SK-N-SH (cell line): ENCODE measurements at regions not wholly inside any gene's neighbourhood (a gene's known extent, or its start where the extent isn't known, plus 50 kb on each side); places are given as distances from the start of the nearest gene placed in this dataset.

Experiments used
- CTCF ChIA-PET: fragments of 300-600, 350-600 bp; formaldehyde crosslinking; extraction: SDS; loops from one replicate; lab custom pipeline; 2021; lab: Yijun Ruan, JAX
- POLR2A ChIA-PET: fragments of 350-600 bp; sonication (Branson Sonifier 250); formaldehyde crosslinking; extraction: SDS; loops from one replicate; lab custom pipeline; 2020; ENCODE audit warnings: antibody characterized with exemption, inconsistent platforms; lab: Yijun Ruan, JAX
- DNase-seq: peaks from one replicate; pipeline ENCODE4 v3.0.0; 2012
- H2AFZ ChIP-seq: fragments of 200-600 bp; sonication (generic); 2 replicates; pipeline ENCODE4 v1.8.1; 2016; ENCODE audit warnings: antibody characterized with exemption, mild to moderate bottlenecking, low read depth
- H3F3A ChIP-seq: fragments of 200-600 bp; sonication (generic); replicated peaks from 2 replicates; pipeline ENCODE3; 2016; ENCODE audit warnings: antibody characterized with exemption, mild to moderate bottlenecking; ENCODE audit not compliant: insufficient read depth
- H3K27ac ChIP-seq, 2 experiments: fragments of 200-500 bp in 1 of 2; fragments of 200-600 bp in 1 of 2; sonication (Bioruptor generic) in 1 of 2; sonication (generic), shearing (Covaris generic) in 1 of 2; 2 replicates each; pipeline versions ENCODE4 v1.5.1 to v1.6.1; 2014 to 2016; ENCODE audit warnings: low read depth in 2 of 2, inconsistent platforms in 1 of 2, low read length in 1 of 2, mild to moderate bottlenecking in 1 of 2, mixed read lengths in 1 of 2
- H3K27me3 ChIP-seq: fragments of 200-600 bp; sonication (generic), shearing (Covaris generic); 2 replicates; pipeline ENCODE4 v1.6.1; 2016; ENCODE audit warnings: mixed run types; ENCODE audit not compliant: insufficient read depth
- H3K36me3 ChIP-seq, 2 experiments: fragments of 200-500 bp in 1 of 2; fragments of 200-600 bp in 1 of 2; sonication (Bioruptor generic) in 1 of 2; sonication (generic) in 1 of 2; replicated peaks in 1 of 2; 2 replicates each; pipeline versions ENCODE3 to v1.5.1; 2014 to 2016; ENCODE audit warnings: low read length in 1 of 2, mild to moderate bottlenecking in 1 of 2; ENCODE audit not compliant: insufficient read depth in 2 of 2, control insufficient read depth in 1 of 2
- H3K4me1 ChIP-seq, 2 experiments: fragments of 200-500 bp in 1 of 2; fragments of 200-600 bp in 1 of 2; sonication (Bioruptor generic) in 1 of 2; sonication (generic), shearing (Covaris generic) in 1 of 2; 2 replicates each; pipeline versions ENCODE4 v1.5.1 to v1.6.1; 2014 to 2016; ENCODE audit warnings: low read depth in 1 of 2, low read length in 1 of 2, mixed run types in 1 of 2; ENCODE audit not compliant: insufficient read depth in 2 of 2, control insufficient read depth in 1 of 2
- H3K4me2 ChIP-seq: fragments of 200-600 bp; sonication (generic), shearing (Covaris generic); 2 replicates; pipeline ENCODE4 v1.6.1; 2017; ENCODE audit warnings: mixed run types
- H3K4me3 ChIP-seq, 2 experiments: fragments of 200-500 bp in 1 of 2; fragments of 200-600 bp in 1 of 2; sonication (Bioruptor generic) in 1 of 2; sonication (generic), shearing (Covaris generic) in 1 of 2; 2 replicates each; pipeline versions ENCODE4 v1.5.1 to v1.8.1; 2014 to 2016; ENCODE audit warnings: low read depth in 2 of 2, inconsistent platforms in 1 of 2, low read length in 1 of 2, mild to moderate bottlenecking in 1 of 2, mixed read lengths in 1 of 2, moderate library complexity in 1 of 2
- H3K79me2 ChIP-seq: fragments of 200-600 bp; sonication (generic); 2 replicates; pipeline ENCODE4 v1.8.1; 2017; ENCODE audit warnings: mild to moderate bottlenecking; ENCODE audit not compliant: insufficient read depth
- H3K9ac ChIP-seq: fragments of 200-600 bp; sonication (generic); 2 replicates; pipeline ENCODE4 v1.6.1; 2017; ENCODE audit warnings: mixed run types
- H3K9me2 ChIP-seq: fragments of 200-600 bp; sonication (generic); 2 replicates; pipeline ENCODE4 v1.6.1; 2017; ENCODE audit warnings: mixed run types
- H3K9me3 ChIP-seq: fragments of 200-600 bp; sonication (generic); 2 replicates; pipeline ENCODE4 v1.6.1; 2017; ENCODE audit warnings: mixed run types, mild to moderate bottlenecking, moderate library complexity
- H4K20me1 ChIP-seq: fragments of 200-600 bp; sonication (generic); 2 replicates; pipeline ENCODE4 v1.6.1; 2017; ENCODE audit warnings: mild to moderate bottlenecking, mixed run types; ENCODE audit not compliant: insufficient read depth
- EP300 ChIP-seq, 2 experiments: IDR thresholded peaks; 2 replicates each; pipeline versions ENCODE4 v1.4.0 to v1.6.1; 2012; ENCODE audit warnings: borderline replicate concordance in 1 of 2, low read depth in 1 of 2, low read length in 1 of 2
- EZH2phosphoT487 ChIP-seq: fragments of 200-600 bp; sonication (generic); IDR thresholded peaks from 2 replicates; pipeline ENCODE4 v1.6.1; 2017; ENCODE audit warnings: low read depth, mixed run types, mild to moderate bottlenecking, antibody characterized with exemption, moderate library complexity, borderline replicate concordance
- FOXM1 ChIP-seq: IDR thresholded peaks from 2 replicates; pipeline ENCODE4 v1.4.0; 2012; ENCODE audit warnings: low read depth, mild to moderate bottlenecking
- MEF2A ChIP-seq: IDR thresholded peaks from 2 replicates; pipeline ENCODE4 v1.4.0; 2012; ENCODE audit warnings: low read depth, borderline replicate concordance
- MXI1 ChIP-seq: IDR thresholded peaks from 2 replicates; pipeline ENCODE4 v1.6.1; 2012; ENCODE audit warnings: mild to moderate bottlenecking, low read depth, low read length, improper control_type of control experiment
- NFIC ChIP-seq: IDR thresholded peaks from 2 replicates; pipeline ENCODE4 v1.4.0; 2012; ENCODE audit warnings: borderline replicate concordance
- NRF1 ChIP-seq: IDR thresholded peaks from 2 replicates; pipeline ENCODE4 v1.6.1; 2012; ENCODE audit warnings: low read depth, mild to moderate bottlenecking, low read length
- POLR2AphosphoS5 ChIP-seq: IDR thresholded peaks from 2 replicates; pipeline ENCODE4 v1.6.1; 2012; ENCODE audit warnings: low read depth, low read length
- RAD21 ChIP-seq: IDR thresholded peaks from 2 replicates; pipeline ENCODE4 v1.6.1; 2012; ENCODE audit warnings: mild to moderate bottlenecking, low read length
- RXRA ChIP-seq: IDR thresholded peaks from 2 replicates; pipeline ENCODE4 v1.4.0; 2012; ENCODE audit warnings: low read depth, mild to moderate bottlenecking, borderline replicate concordance
- SIN3A ChIP-seq: IDR thresholded peaks from 2 replicates; pipeline ENCODE4 v1.6.1; 2012; ENCODE audit warnings: low read depth, mild to moderate bottlenecking, low read length, moderate library complexity, borderline replicate concordance
- SMC3 ChIP-seq: IDR thresholded peaks from 2 replicates; pipeline ENCODE4 v1.6.1; 2012; ENCODE audit warnings: low read depth, low read length, improper control_type of control experiment
- WGBS: methylation state at CpG from one replicate; pipeline ENCODE4 v1.1.6; 2017; ENCODE audit warnings: low lambda C conversion rate; 5-methylcytosine and 5-hydroxymethylcytosine counted together
- TF ChIP-seq, protein P1 (sequence below): fragments of 200-600 bp; sonication (generic); IDR thresholded peaks from 2 replicates; pipeline ENCODE4 v1.6.1; 2017; ENCODE audit warnings: antibody characterized with exemption, mild to moderate bottlenecking, moderate library complexity
- TF ChIP-seq, protein P2 (sequence below): IDR thresholded peaks from 2 replicates; pipeline ENCODE4 v1.4.0; 2012; ENCODE audit warnings: low read depth
- TF ChIP-seq, protein P3 (sequence below): IDR thresholded peaks from 2 replicates; pipeline ENCODE4 v1.6.1; 2012; ENCODE audit warnings: mild to moderate bottlenecking, low read depth, low read length, moderate library complexity

DNA sequence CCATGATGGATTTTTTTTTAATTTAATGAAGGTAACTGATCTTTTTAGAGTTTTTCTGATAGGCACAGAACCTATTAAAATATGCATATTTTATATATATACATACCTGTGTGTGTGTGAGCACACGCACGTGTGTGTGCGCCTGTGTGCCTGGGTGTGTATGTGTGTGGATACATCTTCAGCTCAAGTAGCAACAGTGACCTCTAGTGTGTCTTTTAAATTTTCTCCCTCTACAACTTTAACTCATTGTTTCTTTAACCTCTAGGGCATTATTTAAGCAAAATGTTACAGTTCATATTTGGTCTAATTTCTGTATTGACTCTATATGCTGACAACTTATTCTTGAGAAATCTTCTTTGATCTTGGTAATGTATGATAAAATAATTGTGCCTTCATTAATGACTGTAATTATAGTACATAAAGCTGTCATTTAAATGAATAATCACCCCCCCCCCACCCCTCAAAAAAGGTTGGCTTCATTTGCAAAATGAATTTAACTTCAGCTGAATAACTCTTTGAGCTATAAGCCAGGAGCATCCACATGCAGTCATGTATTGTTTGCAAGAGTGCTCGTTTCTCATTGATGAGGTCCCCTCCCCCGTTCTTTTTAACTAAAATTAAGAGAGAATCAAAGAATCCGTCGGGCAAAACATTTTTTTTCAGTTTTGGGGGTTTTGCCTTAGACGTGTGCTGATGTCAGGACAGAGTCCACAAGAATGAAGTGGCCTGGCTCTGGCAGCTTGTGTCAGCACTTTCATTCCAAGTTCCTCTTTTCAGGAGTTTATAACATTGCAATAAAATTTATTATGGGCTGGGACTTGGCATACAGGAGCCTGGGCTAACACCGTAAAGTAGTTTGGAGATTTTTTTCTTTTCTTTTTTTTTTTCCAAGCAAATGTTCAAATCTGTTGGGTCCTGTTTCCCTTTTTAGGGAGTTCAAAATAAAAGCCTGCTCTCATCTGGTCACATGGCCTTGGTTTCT, 80.0 kb downstream of the ETAA1 start:
- H3K9ac ChIP-seq = no peak overlapping the region
- H3K27ac ChIP-seq = peak overlapping the region in 1 of 2 experiments; percentile 22; a peak in 1 of 4 replicates
- DNase-seq = peak; percentile 33
- H3K36me3 ChIP-seq = no peaks in the 10 kb centered on the region
- WGBS = 65% methylated on average over 9 of the region's 9 CpGs
- no peak overlapping the region for H3K4me2 ChIP-seq
- no peaks in the 10 kb centered on the region for H4K20me1 ChIP-seq
- no peaks in the 10 kb centered on the region for H3K9me2 ChIP-seq
- no peaks in the 10 kb centered on the region for H3K27me3 ChIP-seq
- 0 out of 2 replicates have a peak, but pooled peaks have one; percentile 24 for TF ChIP-seq MXI1
- TF ChIP-seq MEF2A = no peak
- TF ChIP-seq RAD21 = peak; percentile 84
- TF ChIP-seq SMC3 = peak; percentile 64
- TF ChIP-seq, protein P1, sequence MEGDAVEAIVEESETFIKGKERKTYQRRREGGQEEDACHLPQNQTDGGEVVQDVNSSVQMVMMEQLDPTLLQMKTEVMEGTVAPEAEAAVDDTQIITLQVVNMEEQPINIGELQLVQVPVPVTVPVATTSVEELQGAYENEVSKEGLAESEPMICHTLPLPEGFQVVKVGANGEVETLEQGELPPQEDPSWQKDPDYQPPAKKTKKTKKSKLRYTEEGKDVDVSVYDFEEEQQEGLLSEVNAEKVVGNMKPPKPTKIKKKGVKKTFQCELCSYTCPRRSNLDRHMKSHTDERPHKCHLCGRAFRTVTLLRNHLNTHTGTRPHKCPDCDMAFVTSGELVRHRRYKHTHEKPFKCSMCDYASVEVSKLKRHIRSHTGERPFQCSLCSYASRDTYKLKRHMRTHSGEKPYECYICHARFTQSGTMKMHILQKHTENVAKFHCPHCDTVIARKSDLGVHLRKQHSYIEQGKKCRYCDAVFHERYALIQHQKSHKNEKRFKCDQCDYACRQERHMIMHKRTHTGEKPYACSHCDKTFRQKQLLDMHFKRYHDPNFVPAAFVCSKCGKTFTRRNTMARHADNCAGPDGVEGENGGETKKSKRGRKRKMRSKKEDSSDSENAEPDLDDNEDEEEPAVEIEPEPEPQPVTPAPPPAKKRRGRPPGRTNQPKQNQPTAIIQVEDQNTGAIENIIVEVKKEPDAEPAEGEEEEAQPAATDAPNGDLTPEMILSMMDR = peak; percentile 73
- no peak for TF ChIP-seq NRF1
- TF ChIP-seq RXRA = no peak
- H3F3A ChIP-seq = no peaks in the 10 kb centered on the region
- H3K9me3 ChIP-seq = no peaks in the 10 kb centered on the region
- ChIA-PET POLR2A (no interaction called here), CTCF (interaction anchor here (0.6 to 3.5 kb wide), 24 partner anchors 9 to 1050 kb away, joined by 3 to 19 read pairs (median 4); no protein-coding TSS in a partner anchor)
- no peaks in the 10 kb centered on the region for H3K79me2 ChIP-seq
- H2AFZ ChIP-seq = no peak overlapping the region
- no peak overlapping the region for H3K4me3 ChIP-seq
- H3K4me1 ChIP-seq = no peaks in the 10 kb centered on the region; a peak in 2 of 4 replicates

DNA sequence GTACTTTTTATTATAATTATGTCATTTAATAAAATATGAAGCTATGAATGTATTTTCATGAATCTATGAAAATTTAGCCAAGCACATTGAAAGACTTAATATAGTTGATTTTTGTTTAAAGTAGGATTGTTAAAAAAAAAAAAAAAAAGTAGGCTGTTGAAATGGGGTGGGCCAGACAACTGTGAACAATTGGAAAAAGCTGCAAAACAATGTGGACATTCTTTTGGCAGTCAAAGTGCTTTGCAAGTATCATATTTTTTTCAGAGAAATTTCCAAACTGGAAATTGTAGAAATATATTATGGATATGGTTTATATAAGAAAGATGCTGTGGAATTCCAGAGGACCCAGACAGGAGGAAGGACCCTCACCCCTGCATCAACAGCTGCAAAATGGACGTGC, 82.1 kb downstream of the ETAA1 start:
- H3K79me2 ChIP-seq = no peaks in the 10 kb centered on the region
- CTCF ChIA-PET = interaction anchor here (0.9 to 1.2 kb wide), 3 partner anchors 8 to 361 kb away, joined by 3 to 5 read pairs (median 4); no protein-coding TSS in a partner anchor
- peak overlapping the region in 1 of 2 experiments; percentile 79; a peak in 2 of 4 replicates for H3K27ac ChIP-seq
- 57% methylated on average over 1 of the region's 1 CpG for WGBS
- H3K27me3 ChIP-seq = no peaks in the 10 kb centered on the region
- H2AFZ ChIP-seq = no peak overlapping the region
- no peaks in the 10 kb centered on the region for H3K9me3 ChIP-seq
- H3K9me2 ChIP-seq = no peaks in the 10 kb centered on the region
- POLR2A ChIA-PET = no interaction called here
- no peaks in the 10 kb centered on the region; a peak in 2 of 4 replicates for H3K4me1 ChIP-seq
- no peak for DNase-seq
- no peak for TF ChIP-seq FOXM1
- no peak for TF ChIP-seq POLR2AphosphoS5
- no peak for TF ChIP-seq EZH2phosphoT487
- no peak for TF ChIP-seq NFIC
- TF ChIP-seq RXRA = no peak
- TF ChIP-seq SMC3 = no peak
- no peak for TF ChIP-seq EP300 (IDR thresholded peaks at IDR 0.05; ENCODE audit: borderline replicate concordance in 1 of 2, low read depth in 1 of 2, low read length in 1 of 2)
- no peak for TF ChIP-seq SIN3A
- TF ChIP-seq, protein P2, sequence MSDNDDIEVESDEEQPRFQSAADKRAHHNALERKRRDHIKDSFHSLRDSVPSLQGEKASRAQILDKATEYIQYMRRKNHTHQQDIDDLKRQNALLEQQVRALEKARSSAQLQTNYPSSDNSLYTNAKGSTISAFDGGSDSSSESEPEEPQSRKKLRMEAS = no peak
- TF ChIP-seq, protein P3, sequence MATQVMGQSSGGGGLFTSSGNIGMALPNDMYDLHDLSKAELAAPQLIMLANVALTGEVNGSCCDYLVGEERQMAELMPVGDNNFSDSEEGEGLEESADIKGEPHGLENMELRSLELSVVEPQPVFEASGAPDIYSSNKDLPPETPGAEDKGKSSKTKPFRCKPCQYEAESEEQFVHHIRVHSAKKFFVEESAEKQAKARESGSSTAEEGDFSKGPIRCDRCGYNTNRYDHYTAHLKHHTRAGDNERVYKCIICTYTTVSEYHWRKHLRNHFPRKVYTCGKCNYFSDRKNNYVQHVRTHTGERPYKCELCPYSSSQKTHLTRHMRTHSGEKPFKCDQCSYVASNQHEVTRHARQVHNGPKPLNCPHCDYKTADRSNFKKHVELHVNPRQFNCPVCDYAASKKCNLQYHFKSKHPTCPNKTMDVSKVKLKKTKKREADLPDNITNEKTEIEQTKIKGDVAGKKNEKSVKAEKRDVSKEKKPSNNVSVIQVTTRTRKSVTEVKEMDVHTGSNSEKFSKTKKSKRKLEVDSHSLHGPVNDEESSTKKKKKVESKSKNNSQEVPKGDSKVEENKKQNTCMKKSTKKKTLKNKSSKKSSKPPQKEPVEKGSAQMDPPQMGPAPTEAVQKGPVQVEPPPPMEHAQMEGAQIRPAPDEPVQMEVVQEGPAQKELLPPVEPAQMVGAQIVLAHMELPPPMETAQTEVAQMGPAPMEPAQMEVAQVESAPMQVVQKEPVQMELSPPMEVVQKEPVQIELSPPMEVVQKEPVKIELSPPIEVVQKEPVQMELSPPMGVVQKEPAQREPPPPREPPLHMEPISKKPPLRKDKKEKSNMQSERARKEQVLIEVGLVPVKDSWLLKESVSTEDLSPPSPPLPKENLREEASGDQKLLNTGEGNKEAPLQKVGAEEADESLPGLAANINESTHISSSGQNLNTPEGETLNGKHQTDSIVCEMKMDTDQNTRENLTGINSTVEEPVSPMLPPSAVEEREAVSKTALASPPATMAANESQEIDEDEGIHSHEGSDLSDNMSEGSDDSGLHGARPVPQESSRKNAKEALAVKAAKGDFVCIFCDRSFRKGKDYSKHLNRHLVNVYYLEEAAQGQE = no peak
- TF ChIP-seq MEF2A = no peak
- H3F3A ChIP-seq = no peaks in the 10 kb centered on the region
- no peak overlapping the region for H3K4me3 ChIP-seq
- no peaks in the 10 kb centered on the region for H4K20me1 ChIP-seq
- H3K9ac ChIP-seq = no peak overlapping the region
- no peak overlapping the region for H3K4me2 ChIP-seq
- no peaks in the 10 kb centered on the region for H3K36me3 ChIP-seq
